Epithelial cell of proximal tubule (primary cell): ENCODE measurements at regions not wholly inside any gene's neighbourhood (a gene's known extent, or its start where the extent isn't known, plus 50 kb on each side); places are given as distances from the start of the nearest gene placed in this dataset.

Source experiments
- DNase-seq: peaks from one replicate; pipeline ENCODE4 v3.0.0-alpha.2; 2011; ENCODE audit warnings: low read depth
- H3K4me3 ChIP-seq: 2 replicates; pipeline ENCODE4 v1.5.1; 2011; ENCODE audit warnings: low read depth, mild to moderate bottlenecking, low read length
- TF ChIP-seq, protein P1 (sequence below): conservative IDR thresholded peaks from 2 replicates; pipeline ENCODE4 v1.5.1; 2012; ENCODE audit warnings: low read depth, mild to moderate bottlenecking, low read length

DNA sequence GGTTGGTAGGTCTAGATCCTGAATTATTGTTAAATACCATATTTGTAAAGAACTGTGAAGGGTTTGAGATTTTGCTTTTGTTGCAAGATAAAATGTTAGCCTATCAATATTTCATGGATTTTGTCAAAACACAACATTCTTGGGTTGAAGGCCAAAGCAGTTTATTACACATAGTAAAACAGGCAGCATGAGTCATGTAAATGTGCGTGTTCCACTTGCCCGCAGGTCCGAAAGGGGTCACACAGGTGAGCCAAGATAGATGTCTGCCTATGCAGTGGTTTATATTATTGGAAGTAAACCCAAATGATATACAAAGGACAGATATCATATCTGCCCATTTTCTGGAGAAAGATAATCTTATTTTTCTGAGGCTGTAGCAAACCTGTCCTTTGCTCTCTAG, 1654.4 kb upstream of the SPRY2 start:
- DNase-seq: no peak
- H3K4me3 ChIP-seq: no peak overlapping the region
- TF ChIP-seq, protein P1, sequence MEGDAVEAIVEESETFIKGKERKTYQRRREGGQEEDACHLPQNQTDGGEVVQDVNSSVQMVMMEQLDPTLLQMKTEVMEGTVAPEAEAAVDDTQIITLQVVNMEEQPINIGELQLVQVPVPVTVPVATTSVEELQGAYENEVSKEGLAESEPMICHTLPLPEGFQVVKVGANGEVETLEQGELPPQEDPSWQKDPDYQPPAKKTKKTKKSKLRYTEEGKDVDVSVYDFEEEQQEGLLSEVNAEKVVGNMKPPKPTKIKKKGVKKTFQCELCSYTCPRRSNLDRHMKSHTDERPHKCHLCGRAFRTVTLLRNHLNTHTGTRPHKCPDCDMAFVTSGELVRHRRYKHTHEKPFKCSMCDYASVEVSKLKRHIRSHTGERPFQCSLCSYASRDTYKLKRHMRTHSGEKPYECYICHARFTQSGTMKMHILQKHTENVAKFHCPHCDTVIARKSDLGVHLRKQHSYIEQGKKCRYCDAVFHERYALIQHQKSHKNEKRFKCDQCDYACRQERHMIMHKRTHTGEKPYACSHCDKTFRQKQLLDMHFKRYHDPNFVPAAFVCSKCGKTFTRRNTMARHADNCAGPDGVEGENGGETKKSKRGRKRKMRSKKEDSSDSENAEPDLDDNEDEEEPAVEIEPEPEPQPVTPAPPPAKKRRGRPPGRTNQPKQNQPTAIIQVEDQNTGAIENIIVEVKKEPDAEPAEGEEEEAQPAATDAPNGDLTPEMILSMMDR: no peak

DNA sequence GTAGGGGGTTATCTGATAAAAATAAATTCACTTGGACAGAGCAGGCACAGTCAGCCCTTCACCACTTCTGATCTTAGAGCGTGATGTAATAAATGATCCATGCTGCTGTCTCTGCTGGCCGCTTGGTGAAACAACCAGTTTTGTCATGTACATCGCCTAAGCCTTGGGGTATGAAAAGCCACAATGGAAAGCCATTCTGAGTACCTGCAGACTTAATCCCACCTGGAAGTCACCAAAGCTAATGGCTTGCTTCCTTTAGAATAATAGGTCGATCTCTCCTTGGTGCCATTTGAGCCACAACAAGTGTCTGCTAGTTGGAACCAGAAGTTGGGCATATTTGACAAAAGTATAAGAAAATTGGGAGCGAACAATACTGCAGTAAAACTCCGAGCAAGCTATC, 1649.7 kb upstream of the SPRY2 start:
- no peak overlapping the region for H3K4me3 ChIP-seq
- TF ChIP-seq, protein P1: no peak
- DNase-seq: no peak

DNA sequence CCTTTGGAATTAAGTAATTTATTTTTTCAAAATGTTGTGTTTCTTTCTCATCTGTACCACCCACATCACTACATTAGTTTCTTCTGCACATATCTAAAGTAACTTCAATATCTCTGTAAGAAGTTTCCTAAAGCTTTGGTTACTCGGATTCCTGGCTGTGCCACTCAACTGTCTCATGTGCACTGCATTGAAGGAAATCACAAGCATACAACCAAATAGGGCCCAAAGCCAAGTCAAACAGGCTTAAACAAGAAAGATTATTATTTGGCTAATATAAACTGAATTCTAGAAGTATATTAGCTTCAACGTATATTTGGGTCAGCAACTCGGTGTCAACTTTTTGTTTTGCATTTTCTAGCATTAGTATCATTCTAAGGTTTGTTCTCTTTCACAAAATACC, 1647.6 kb upstream of the SPRY2 start:
- TF ChIP-seq, protein P1: no peak
- H3K4me3 ChIP-seq: no peak overlapping the region
- no peak for DNase-seq

DNA sequence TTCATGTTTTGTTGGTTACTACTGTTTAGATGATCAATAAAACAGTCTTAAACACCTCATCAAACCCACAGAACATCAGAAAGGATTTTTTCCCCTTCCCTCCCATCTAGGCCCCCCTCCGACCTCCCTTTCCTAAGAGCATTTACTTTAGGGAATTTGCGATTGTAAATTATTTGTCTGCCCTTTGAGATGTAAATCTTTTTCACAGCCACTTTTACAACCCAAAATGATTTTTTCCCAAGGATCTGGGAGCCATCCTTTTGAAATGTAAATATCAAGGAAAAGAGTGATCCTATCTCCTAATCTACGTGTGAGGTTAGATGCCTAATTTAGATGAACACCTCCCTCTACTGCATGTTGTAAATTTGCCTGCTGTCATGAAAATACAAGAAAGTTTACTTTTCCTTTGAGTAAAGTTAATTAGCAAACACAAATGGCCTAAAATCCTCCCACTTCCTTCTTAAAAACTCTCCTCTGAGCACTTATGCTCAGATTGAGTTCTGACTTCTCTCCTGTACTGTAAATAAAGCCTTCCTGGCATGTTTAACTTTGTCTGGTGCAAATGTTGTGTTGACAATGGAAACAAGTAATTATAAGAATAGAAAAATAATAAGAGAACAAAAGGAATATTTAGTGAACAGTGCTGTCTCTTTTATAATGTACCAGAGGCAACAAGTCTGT, 1646.9 kb upstream of the SPRY2 start:
- H3K4me3 ChIP-seq: no peak overlapping the region
- DNase-seq: no peak
- TF ChIP-seq, protein P1: no peak

DNA sequence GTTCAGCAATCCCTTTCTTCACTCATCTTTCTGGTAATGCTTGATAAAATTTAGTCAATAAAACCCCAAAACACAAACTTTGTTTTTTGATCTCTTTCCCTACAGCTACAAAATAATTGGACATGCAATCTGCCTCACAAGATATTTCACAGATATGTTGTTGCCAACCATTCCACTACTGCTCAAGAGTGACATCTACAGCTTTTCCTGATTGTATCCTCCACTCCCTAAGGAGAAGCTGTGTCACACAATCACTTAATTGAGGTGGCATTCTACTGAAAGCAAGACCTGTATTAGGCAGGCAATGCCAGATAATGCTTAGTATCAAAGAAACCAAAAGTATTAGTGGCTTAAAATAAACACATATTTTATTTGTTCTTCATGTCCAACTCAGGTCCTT, 1646.2 kb upstream of the SPRY2 start:
- TF ChIP-seq, protein P1: peak; percentile 42
- no peak for DNase-seq
- no peak overlapping the region for H3K4me3 ChIP-seq

DNA sequence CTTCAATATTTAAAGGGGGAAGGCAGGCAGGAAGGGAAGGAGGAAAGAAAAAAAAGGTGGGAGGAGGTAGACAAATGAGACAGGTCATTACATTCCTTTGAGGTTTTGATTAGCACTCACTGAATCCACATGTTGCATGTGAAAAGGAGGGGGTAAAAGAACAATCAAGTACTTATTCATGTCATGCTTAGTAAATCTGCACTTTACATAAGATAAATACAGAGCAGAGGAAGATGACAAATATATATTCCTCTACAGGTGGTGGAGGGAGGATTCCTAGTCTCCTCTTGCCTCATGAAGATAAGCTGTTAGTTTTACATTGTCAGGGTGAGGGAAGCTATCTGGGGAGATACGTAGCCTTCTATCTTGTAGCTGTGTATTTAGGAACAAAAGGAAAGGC, 1645.4 kb upstream of the SPRY2 start:
- no peak overlapping the region for H3K4me3 ChIP-seq
- TF ChIP-seq, protein P1: no peak
- no peak for DNase-seq

DNA sequence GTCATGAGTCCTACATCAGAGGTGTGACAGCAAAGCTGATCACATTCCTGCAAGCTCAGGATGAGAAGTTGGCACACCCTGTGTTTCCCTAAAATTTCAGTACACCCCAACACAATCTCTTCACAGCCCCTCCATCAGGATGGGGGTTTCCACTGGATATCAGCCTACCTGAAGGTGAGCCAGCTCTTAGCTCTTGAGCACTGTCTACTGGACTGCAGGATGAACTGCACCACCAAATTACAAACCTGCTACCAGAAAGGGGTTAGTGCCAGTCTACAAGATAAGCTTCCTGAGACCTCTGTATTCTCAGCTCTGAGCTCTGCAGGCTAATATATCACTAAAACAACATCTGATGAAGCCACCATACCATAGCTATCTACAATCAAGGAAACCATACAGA, 1616.2 kb upstream of the SPRY2 start:
- TF ChIP-seq, protein P1: peak; percentile 49
- DNase-seq: no peak
- H3K4me3 ChIP-seq: no peak overlapping the region
